Dermis blood vessel endothelial cell (primary cell): ENCODE measurements at regions not wholly inside any gene's neighbourhood (a gene's known extent, or its start where the extent isn't known, plus 50 kb on each side); places are given as distances from the start of the nearest gene placed in this dataset.
"Not testable (repeated sequence)": the region's sequence is repeated elsewhere in the genome, so short reads cannot be mapped to it uniquely, and the experiment has no call there.

ENCODE experiments used
- DNase-seq: peaks from one replicate; pipeline ENCODE4 v3.0.0; 2010

GRCh38 chr2:172293952-172294351 lies 133.4 kb upstream of the ITGA6 start:
- DNase-seq: no peak

GRCh38 chr2:172294983-172295382 lies 132.4 kb upstream of the ITGA6 start:
- DNase-seq: no peak

- no peak for DNase-seq
Observed at GRCh38 chr2:172295677-172296076, 131.7 kb upstream of the ITGA6 start.

GRCh38 chr2:172296267-172297046 lies 130.9 kb upstream of the ITGA6 start:
- DNase-seq: no peak

GRCh38 chr2:172297531-172297930 lies 129.9 kb upstream of the ITGA6 start:
- no peak for DNase-seq

GRCh38 chr2:172297950-172298349 lies 129.4 kb upstream of the ITGA6 start:
- no peak for DNase-seq

- DNase-seq: peak; percentile 67
Observed at GRCh38 chr2:172299741-172300140, 127.6 kb upstream of the ITGA6 start.

- no peak for DNase-seq
Observed at GRCh38 chr2:172300851-172301250, 126.5 kb upstream of the ITGA6 start.

- DNase-seq: no peak
Observed at GRCh38 chr2:172305066-172305465, 122.3 kb upstream of the ITGA6 start.

GRCh38 chr2:172307800-172308199 lies 119.6 kb upstream of the ITGA6 start:
- DNase-seq: peak; percentile 95

- DNase-seq: peak; percentile 71
Observed at GRCh38 chr2:172308253-172308935, 119.0 kb upstream of the ITGA6 start.

- DNase-seq: peak; percentile 97
Observed at GRCh38 chr2:172311921-172312345, 115.5 kb upstream of the ITGA6 start.

- DNase-seq: no peak
Observed at GRCh38 chr2:172313715-172314341, 113.6 kb upstream of the ITGA6 start.

- not testable (repeated sequence) for DNase-seq
Observed at GRCh38 chr2:172315070-172315469, 112.3 kb upstream of the ITGA6 start.

- no peak for DNase-seq
Observed at GRCh38 chr2:172322049-172322448, 105.3 kb upstream of the ITGA6 start.

GRCh38 chr2:172323256-172323655 lies 104.1 kb upstream of the ITGA6 start:
- DNase-seq: no peak

GRCh38 chr2:172323861-172324597 lies 103.4 kb upstream of the ITGA6 start:
- no peak for DNase-seq

GRCh38 chr2:172326211-172326509 lies 101.2 kb upstream of the ITGA6 start:
- DNase-seq: no peak

GRCh38 chr2:172328103-172328841 lies 99.1 kb upstream of the ITGA6 start:
- DNase-seq: no peak

- DNase-seq: no peak
Observed at GRCh38 chr2:172329416-172329773, 98.0 kb upstream of the ITGA6 start.

- peak; percentile 65 for DNase-seq
Observed at GRCh38 chr2:172329774-172330671, 97.4 kb upstream of the ITGA6 start.
